ENCODE measurements at regions not wholly inside any gene's neighbourhood (a gene's known extent, or its start where the extent isn't known, plus 50 kb on each side); places are given as distances from the start of the nearest gene placed in this dataset.

GRCh38 chr6:44048277-44048676 lies 79.0 kb downstream of the MRPL14 start:
- DNase-seq: no peak
- no peak overlapping the region for H3K4me3 ChIP-seq
- TF ChIP-seq POLR2A (IDR thresholded peaks at IDR 0.05) (no peak), CTCF (IDR thresholded peaks at IDR 0.05) (no peak)
- no peaks in the 10 kb centered on the region for H3K9me3 ChIP-seq
- peaks cover 0 to 50% (median 0%) of the 10 kb centered on the region in 4 donors for H3K4me1 ChIP-seq
- no peak overlapping the region for H3K27ac ChIP-seq
- no peaks in the 10 kb centered on the region for H3K36me3 ChIP-seq
- no peaks in the 10 kb centered on the region for H3K27me3 ChIP-seq

DNA sequence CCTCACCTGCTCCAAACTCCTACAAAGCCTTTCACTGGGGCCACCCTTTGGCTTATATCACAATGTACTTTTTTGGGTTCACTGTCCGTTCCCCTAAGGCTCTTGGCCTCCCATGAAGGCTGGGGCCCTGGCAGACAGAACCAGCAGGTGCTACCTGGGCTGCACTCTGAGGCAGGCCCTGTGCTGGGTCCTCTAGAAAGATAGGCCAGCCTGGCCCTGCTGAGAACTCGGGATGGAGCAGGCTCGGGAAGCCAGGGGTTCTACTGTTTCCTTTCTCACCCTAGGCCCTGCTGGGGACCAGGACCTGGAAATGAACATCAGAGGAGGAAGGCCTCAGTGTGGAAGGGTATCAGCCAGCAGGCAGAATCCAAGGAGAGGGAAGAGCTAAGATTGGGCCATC lies 79.5 kb downstream of the MRPL14 start:
- H3K4me1 ChIP-seq: peaks cover 0 to 52% (median 0%) of the 10 kb centered on the region in 4 donors
- no peak for DNase-seq

DNA sequence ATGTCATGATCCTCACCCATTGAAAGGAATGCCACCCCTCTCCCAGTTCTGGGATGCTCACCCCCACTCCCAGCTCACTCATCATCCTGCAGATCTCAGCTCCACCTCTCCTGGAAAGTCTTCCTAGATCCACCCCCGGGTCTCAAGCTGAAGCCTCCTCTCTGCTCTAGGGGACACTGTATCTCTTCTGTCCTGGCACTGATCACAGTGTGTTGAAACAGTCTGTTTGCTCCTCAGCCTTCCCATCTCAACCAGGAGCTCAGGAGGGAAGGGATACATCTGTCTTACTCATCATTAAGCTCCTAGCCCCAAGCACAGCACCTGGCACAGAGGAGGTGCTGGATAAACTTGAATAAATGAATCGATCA lies 80.1 kb downstream of the MRPL14 start:
- H3K4me1 ChIP-seq: peaks cover 0 to 52% (median 1%) of the 10 kb centered on the region in 4 donors
- TF ChIP-seq POLR2A (IDR thresholded peaks at IDR 0.05) (no peak), CTCF (IDR thresholded peaks at IDR 0.05) (no peak)
- DNase-seq: no peak
- H3K27ac ChIP-seq: no peak overlapping the region
- no peaks in the 10 kb centered on the region for H3K27me3 ChIP-seq
- H3K9me3 ChIP-seq: no peaks in the 10 kb centered on the region
- H3K36me3 ChIP-seq: no peaks in the 10 kb centered on the region
- no peak overlapping the region for H3K4me3 ChIP-seq

More for the DNA sequence above, 79.5 kb downstream of the MRPL14 start:
- Histone ChIP-seq H3K4me3 (no peak overlapping the region), H3K27me3 (no peaks in the 10 kb centered on the region), H3K9me3 (no peaks in the 10 kb centered on the region), H3K27ac (no peak overlapping the region), H3K36me3 (no peaks in the 10 kb centered on the region)
- TF ChIP-seq POLR2A (IDR thresholded peaks at IDR 0.05): no peak
- no peak for TF ChIP-seq CTCF (IDR thresholded peaks at IDR 0.05)

DNA sequence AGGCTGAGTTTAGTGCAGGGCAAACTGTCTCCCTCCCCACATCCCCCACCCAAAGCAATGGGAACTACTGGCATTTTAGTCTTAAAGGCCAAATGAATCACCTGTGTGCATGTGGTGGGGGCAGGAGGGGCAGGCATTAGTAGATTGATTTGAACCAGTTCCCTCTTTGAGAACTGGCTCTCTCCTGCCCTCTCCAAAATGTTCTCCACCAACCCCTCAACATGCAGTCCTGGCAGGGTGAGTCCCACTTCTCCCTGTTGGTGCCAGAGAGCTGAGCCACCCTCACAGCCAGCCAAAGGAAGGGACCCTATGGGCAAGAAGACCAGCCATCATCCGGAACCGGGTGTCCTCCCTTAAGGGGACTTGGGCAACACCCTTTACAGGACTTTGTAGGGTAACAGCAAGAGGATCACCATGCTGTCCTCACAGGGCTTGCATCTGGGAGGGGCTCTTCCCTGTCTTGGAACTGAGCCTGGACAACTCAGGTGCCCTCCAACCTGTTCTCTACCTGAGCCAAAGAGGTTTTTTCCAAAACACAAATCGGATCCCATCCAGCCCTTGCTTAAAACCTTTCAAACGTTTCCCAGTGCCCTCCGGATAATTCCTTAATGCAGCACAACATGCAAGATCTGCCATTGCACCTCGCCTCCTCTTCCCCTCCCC lies 80.6 kb downstream of the MRPL14 start:
- no peak overlapping the region for H3K27ac ChIP-seq
- H3K9me3 ChIP-seq: no peaks in the 10 kb centered on the region
- peaks cover 0 to 47% (median 1%) of the 10 kb centered on the region in 4 donors for H3K4me1 ChIP-seq
- H3K27me3 ChIP-seq: no peaks in the 10 kb centered on the region
- H3K36me3 ChIP-seq: no peaks in the 10 kb centered on the region
- no peak overlapping the region for H3K4me3 ChIP-seq
- DNase-seq: no peak
- TF ChIP-seq POLR2A (IDR thresholded peaks at IDR 0.05): no peak
- no peak for TF ChIP-seq CTCF (IDR thresholded peaks at IDR 0.05)

GRCh38 chr6:44045672-44046015 lies 81.6 kb downstream of the MRPL14 start:
- Histone ChIP-seq H3K27ac (no peak overlapping the region), H3K4me3 (no peak overlapping the region), H3K4me1 (peaks cover 0 to 37% (median 1%) of the 10 kb centered on the region in 4 donors), H3K27me3 (no peaks in the 10 kb centered on the region), H3K9me3 (no peaks in the 10 kb centered on the region), H3K36me3 (no peaks in the 10 kb centered on the region)
- DNase-seq: no peak
- TF ChIP-seq POLR2A (IDR thresholded peaks at IDR 0.05) (no peak), CTCF (IDR thresholded peaks at IDR 0.05) (no peak)
